ENCODE measurements at regions not wholly inside any gene's neighbourhood (a gene's known extent, or its start where the extent isn't known, plus 50 kb on each side); places are given as distances from the start of the nearest gene placed in this dataset.

DNA sequence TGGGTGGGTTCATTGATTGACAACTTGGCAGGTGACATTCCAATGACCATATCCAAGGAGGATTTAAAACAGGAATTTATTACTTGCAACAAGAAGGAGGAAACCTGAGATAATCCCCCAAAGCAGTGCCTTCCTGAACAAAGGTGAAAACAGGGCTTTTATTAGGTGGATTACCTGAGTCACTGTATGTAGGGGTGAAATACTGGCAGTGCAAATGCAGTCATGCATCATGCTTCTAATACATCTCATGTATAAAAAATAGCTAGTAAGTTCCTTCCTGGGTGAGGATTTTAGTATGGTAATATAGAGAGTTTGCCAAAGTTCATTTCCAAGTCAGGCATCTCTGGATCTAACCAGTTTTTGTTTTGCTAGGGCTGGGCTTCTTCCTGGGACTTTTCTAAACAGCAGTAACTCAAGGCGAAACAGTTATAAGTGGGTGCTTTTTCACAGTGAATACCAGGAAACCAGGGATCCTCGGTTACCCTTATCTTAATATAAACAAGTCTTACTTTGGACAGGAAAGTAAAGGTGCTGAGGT, 583.4 kb upstream of the LRRTM1 start:
- no peak for ATAC-seq
- H3K27me3 ChIP-seq: no peaks in the 10 kb centered on the region
- TF ChIP-seq, protein P1, sequence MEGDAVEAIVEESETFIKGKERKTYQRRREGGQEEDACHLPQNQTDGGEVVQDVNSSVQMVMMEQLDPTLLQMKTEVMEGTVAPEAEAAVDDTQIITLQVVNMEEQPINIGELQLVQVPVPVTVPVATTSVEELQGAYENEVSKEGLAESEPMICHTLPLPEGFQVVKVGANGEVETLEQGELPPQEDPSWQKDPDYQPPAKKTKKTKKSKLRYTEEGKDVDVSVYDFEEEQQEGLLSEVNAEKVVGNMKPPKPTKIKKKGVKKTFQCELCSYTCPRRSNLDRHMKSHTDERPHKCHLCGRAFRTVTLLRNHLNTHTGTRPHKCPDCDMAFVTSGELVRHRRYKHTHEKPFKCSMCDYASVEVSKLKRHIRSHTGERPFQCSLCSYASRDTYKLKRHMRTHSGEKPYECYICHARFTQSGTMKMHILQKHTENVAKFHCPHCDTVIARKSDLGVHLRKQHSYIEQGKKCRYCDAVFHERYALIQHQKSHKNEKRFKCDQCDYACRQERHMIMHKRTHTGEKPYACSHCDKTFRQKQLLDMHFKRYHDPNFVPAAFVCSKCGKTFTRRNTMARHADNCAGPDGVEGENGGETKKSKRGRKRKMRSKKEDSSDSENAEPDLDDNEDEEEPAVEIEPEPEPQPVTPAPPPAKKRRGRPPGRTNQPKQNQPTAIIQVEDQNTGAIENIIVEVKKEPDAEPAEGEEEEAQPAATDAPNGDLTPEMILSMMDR (IDR thresholded peaks at IDR 0.05): no peak
- peaks cover 0 to 2% of the 10 kb centered on the region in 2 donors for H3K9me3 ChIP-seq
- no peak for DNase-seq
- no peak overlapping the region for H3K4me3 ChIP-seq
- intact Hi-C loops (cut with DNase I): no loop called here
- H3K4me1 ChIP-seq: no peaks in the 10 kb centered on the region
- no peak overlapping the region for H3K27ac ChIP-seq
- H3K36me3 ChIP-seq: no peaks in the 10 kb centered on the region

DNA sequence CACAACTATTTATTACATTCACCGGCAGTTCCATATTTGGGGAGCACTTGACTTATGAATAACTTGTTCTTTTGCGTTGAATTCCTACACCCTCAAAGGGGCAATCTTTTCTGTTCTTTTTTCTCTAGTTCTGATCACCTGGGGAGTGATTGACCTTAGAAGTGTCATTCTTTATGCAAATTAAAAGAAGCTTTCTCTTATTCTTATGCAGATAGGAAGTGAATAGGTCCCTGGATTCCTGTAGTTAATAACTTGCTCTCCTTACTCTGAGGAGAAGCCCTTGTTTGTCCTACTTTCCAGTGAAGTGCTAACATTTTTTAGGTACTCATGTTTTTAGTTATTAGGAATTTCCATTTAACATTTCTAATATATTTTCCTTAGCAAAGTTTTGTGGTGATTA, 569.8 kb upstream of the LRRTM1 start:
- TF ChIP-seq, protein P1 (IDR thresholded peaks at IDR 0.05): no peak
- no peaks in the 10 kb centered on the region for H3K4me1 ChIP-seq
- no peaks in the 10 kb centered on the region for H3K27me3 ChIP-seq
- no peaks in the 10 kb centered on the region for H3K36me3 ChIP-seq
- ATAC-seq (no peak), DNase-seq (no peak)
- H3K4me3 ChIP-seq: no peak overlapping the region
- no peak overlapping the region for H3K27ac ChIP-seq
- H3K9me3 ChIP-seq: no peaks in the 10 kb centered on the region
- intact Hi-C loops (cut with DNase I): no loop called here

DNA sequence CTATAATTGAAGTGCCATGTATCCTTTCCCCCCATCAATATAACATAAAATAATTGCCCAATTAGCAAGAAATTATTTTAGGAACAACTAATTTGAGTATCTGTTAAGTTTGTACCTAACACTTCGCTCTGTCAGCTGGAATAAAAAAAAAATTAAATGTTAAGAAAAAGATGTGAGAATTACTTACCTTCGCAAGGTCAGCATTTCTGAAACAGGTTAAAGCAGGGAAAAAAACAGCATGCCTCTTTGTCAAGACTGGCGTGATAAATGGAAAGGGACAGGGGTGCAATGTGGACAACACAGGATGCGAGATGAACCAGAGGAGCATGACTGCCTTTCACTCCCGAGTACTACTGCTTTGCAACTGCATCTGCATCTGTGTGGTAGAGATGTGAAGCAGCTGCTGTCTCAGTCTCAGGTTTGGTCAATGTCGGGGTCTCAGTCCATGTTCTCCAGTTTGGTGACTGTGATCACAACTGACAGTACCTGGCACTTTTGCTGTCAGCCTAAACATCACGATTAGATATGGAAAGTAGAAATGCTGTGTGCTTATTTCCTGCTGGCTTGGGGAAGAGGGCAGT, 565.4 kb upstream of the LRRTM1 start:
- no peaks in the 10 kb centered on the region for H3K36me3 ChIP-seq
- H3K27me3 ChIP-seq: no peaks in the 10 kb centered on the region
- H3K27ac ChIP-seq: no peak overlapping the region
- intact Hi-C loops (cut with DNase I): no loop called here
- no peaks in the 10 kb centered on the region for H3K4me1 ChIP-seq
- ATAC-seq (no peak), DNase-seq (no peak)
- TF ChIP-seq, protein P1 (IDR thresholded peaks at IDR 0.05): no peak
- H3K4me3 ChIP-seq: no peak overlapping the region
- H3K9me3 ChIP-seq: no peaks in the 10 kb centered on the region

DNA sequence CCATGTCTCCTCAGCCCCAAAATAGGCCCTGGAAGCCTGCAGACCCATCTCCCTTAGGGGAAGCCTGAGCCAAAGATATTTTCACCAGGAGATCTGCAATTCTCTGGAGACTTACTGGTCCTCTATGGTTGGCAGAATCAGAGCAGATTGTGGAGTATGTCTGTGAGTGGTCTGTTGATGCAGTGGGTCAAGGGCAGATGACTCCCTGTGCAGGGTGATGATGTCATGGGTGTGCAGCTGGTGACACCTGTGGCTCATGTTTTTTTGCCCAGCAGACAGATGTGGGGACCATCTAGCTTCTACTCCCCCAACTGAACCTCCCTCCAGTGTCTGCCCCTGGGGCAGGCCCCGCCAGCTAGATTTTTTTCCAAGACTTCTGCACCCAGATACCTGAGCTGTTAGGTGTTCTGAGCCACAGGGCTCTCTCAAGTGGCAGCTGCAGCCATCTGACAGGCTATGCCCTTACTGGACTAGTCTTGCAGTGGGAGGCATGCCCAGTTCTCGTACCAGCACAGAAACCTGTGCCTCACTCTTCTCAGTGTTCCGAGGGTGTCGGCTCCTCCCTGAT, 558.7 kb upstream of the LRRTM1 start:
- TF ChIP-seq, protein P1 (IDR thresholded peaks at IDR 0.05): no peak
- no peak for ATAC-seq
- intact Hi-C loops (cut with DNase I): no loop called here

DNA sequence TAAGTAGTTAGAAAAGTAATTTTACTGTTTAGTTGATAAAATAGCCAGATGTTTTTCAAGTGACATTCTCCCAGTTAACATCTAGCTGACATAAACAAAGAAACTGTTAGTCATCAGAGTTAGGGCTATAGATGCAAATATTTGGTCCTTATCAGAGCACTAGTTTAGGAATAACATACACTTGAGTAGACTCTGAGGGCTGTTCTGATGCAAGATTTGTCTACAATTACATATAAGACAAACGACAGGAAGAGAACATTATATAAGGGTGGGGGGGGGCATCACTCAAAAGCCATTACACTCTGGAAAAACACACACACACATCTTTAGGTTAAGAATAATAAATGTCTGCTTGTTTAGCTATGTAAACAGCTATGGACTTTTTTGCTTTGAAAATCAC, 554.4 kb upstream of the LRRTM1 start:
- Histone ChIP-seq H3K4me1 (no peaks in the 10 kb centered on the region), H3K27ac (no peak overlapping the region), H3K4me3 (no peak overlapping the region), H3K27me3 (no peaks in the 10 kb centered on the region), H3K36me3 (no peaks in the 10 kb centered on the region), H3K9me3 (peaks cover 0 to 3% of the 10 kb centered on the region in 2 donors)
- ATAC-seq: no peak
- intact Hi-C loops (cut with DNase I): no loop called here
- peak in 2 of 4 donors; percentile 5 to 19 for DNase-seq
- TF ChIP-seq, protein P1 (IDR thresholded peaks at IDR 0.05): no peak

More for the DNA sequence above, 558.7 kb upstream of the LRRTM1 start:
- DNase-seq: peak in 1 of 4 donors; percentile 34
- Histone ChIP-seq H3K9me3 (peaks cover 0 to 3% of the 10 kb centered on the region in 2 donors), H3K4me3 (no peak overlapping the region), H3K36me3 (no peaks in the 10 kb centered on the region), H3K27ac (no peak overlapping the region), H3K27me3 (no peaks in the 10 kb centered on the region), H3K4me1 (no peaks in the 10 kb centered on the region)

All from left lung (tissue), 4 donors.